ENCODE measurements at regions not wholly inside any gene's neighbourhood (a gene's known extent, or its start where the extent isn't known, plus 50 kb on each side); places are given as distances from the start of the nearest gene placed in this dataset.

DNA sequence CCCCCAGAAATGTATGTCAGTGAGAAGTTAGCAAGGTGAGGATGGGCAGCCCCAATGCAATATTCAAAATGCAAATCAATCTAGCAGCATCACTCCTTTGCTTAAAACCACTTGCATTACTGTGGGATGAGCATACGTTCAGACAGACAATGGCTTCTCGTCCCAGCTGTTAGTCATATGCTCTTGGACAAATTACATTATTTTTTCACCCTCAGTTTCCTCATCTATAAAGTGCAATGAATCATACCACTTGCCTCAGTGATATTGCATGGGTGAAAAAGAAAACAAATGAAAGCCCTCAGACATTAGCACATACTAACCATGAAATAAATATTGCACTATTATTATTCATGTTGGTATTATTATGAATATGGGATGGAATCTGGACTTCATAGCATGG lies 132.3 kb downstream of the C12orf75 start:
- TF ChIP-seq ZBTB7A (IDR thresholded peaks at IDR 0.05; ENCODE audit: low read depth): no peak
- TF ChIP-seq TEAD4 (IDR thresholded peaks at IDR 0.05): no peak
- no peak for TF ChIP-seq TCF12 (IDR thresholded peaks at IDR 0.05; ENCODE audit: low read depth)
- TF ChIP-seq RAD21 (IDR thresholded peaks at IDR 0.05; ENCODE audit: low read depth): no peak
- TF ChIP-seq FOXM1 (IDR thresholded peaks at IDR 0.05; ENCODE audit: borderline replicate concordance, low read depth): no peak
- TF ChIP-seq EP300 (IDR thresholded peaks at IDR 0.05; ENCODE audit: borderline replicate concordance): no peak
- no peak for TF ChIP-seq CREB1 (IDR thresholded peaks at IDR 0.05; ENCODE audit: low read depth)
- TF ChIP-seq, protein P1, sequence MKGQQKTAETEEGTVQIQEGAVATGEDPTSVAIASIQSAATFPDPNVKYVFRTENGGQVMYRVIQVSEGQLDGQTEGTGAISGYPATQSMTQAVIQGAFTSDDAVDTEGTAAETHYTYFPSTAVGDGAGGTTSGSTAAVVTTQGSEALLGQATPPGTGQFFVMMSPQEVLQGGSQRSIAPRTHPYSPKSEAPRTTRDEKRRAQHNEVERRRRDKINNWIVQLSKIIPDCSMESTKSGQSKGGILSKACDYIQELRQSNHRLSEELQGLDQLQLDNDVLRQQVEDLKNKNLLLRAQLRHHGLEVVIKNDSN (IDR thresholded peaks at IDR 0.05): no peak
- TF ChIP-seq CEBPB (IDR thresholded peaks at IDR 0.05): no peak
- TF ChIP-seq EGR1 (IDR thresholded peaks at IDR 0.05): no peak
- TF ChIP-seq, protein P2, sequence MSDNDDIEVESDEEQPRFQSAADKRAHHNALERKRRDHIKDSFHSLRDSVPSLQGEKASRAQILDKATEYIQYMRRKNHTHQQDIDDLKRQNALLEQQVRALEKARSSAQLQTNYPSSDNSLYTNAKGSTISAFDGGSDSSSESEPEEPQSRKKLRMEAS (IDR thresholded peaks at IDR 0.05): no peak
- no peak for TF ChIP-seq NFIC (IDR thresholded peaks at IDR 0.05)

DNA sequence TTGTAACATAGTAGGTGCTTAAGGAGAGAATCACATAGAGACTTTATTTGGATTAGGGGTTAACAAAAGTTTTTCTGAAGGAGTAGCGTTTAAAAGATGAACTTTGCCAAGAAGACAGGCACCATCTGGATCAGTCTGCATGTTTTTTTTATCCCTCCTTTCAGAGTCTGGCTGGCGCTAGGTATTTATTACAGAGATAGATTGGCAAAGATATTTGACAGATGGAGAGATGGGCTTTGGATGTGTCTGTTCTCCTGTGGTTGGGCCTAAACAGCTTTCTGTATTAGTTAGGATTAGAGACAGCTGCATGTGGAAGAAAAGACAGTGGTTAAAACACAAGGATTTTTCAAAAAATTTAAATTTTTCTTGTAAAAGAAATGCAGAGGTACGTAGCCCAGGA lies 133.9 kb downstream of the C12orf75 start:
- TF ChIP-seq CEBPB (IDR thresholded peaks at IDR 0.05) (no peak), NFIC (IDR thresholded peaks at IDR 0.05) (no peak), EP300 (IDR thresholded peaks at IDR 0.05; ENCODE audit: borderline replicate concordance) (no peak), TAF1 (IDR thresholded peaks at IDR 0.05; ENCODE audit: low read depth) (no peak), FOXM1 (IDR thresholded peaks at IDR 0.05; ENCODE audit: borderline replicate concordance, low read depth) (no peak), RAD21 (IDR thresholded peaks at IDR 0.05; ENCODE audit: low read depth) (no peak), TCF12 (IDR thresholded peaks at IDR 0.05; ENCODE audit: low read depth) (no peak), ZBTB7A (IDR thresholded peaks at IDR 0.05; ENCODE audit: low read depth) (no peak)
- TF ChIP-seq, protein P1 (IDR thresholded peaks at IDR 0.05): no peak
- TF ChIP-seq, protein P2 (IDR thresholded peaks at IDR 0.05): no peak

DNA sequence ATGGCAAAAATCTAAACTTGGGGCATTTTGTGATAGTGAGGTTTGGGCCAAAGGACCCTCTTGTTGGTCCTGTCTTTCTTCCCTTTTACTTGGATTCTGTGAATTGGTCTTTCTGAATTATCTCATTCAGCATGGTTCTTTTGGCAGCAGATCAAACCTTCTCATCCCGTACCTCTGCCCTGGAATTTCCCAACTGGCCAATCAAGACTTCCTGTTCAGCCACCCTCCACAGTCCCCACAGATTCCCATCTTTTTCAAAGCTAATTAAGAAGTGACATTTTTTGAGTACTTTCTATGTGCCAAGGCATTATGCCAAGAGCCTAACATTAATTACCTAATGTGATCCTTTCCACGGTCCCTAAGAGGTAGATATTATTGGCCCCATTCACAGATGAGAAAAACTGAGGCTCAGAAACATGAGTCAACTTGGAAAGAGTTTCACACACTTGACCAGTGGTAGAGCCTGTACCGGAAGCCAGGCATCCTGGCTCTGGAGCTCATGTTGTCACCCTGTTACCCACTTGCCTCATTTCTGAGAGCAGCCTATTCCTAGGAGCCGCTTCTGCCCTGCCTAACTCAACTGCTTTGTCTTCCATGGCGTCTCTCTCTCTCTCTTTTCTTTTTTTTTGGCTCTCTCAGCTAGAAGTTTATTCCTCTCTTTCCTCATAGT lies 135.9 kb downstream of the C12orf75 start:
- TF ChIP-seq ZBTB7A (IDR thresholded peaks at IDR 0.05; ENCODE audit: low read depth) (no peak), CREB1 (IDR thresholded peaks at IDR 0.05; ENCODE audit: low read depth) (no peak), NFIC (IDR thresholded peaks at IDR 0.05) (no peak), RAD21 (IDR thresholded peaks at IDR 0.05; ENCODE audit: low read depth) (no peak), YY1 (IDR thresholded peaks at IDR 0.05; ENCODE audit: low read depth) (no peak), EGR1 (IDR thresholded peaks at IDR 0.05) (no peak), EP300 (IDR thresholded peaks at IDR 0.05; ENCODE audit: borderline replicate concordance) (no peak), FOXM1 (IDR thresholded peaks at IDR 0.05; ENCODE audit: borderline replicate concordance, low read depth) (no peak), TCF12 (IDR thresholded peaks at IDR 0.05; ENCODE audit: low read depth) (no peak), TAF1 (IDR thresholded peaks at IDR 0.05; ENCODE audit: low read depth) (no peak), CEBPB (IDR thresholded peaks at IDR 0.05) (no peak)
- TF ChIP-seq, protein P2 (IDR thresholded peaks at IDR 0.05): no peak

DNA sequence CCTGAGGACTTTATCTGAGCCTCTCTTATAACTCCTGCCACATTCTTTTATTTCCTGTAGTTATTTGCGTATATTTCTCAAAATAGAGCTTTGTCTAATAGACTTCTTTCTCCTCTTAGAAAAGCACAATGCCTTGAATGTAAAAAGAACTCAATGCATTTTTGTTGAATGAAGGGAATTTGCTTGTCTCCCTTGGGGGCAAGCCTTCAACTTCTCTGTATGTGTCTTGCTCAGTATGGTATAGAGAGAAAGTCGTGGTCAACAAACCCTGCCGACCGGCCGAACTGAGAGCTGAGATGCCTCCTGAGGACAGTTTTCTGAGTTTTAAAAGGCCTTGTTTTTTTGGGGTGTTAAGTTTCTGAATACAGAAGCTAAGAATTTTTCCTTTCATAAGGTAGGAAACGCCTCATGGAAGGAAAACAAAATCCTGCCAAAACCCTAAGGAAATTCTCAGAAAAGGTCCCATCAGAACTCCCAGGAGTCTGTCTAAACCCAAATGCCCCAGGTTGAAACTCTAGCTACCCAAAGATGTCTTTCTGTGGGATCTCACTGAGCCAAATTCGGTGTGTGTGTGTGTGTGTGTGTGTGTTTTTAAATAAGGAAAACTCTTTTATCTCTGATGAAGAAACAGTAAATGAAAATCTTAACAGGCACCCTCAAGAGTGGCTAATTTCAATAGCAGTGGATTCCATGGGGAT lies 136.6 kb downstream of the C12orf75 start:
- TF ChIP-seq TCF12 (IDR thresholded peaks at IDR 0.05; ENCODE audit: low read depth): no peak
- no peak for TF ChIP-seq ZBTB7A (IDR thresholded peaks at IDR 0.05; ENCODE audit: low read depth)
- TF ChIP-seq EP300 (IDR thresholded peaks at IDR 0.05; ENCODE audit: borderline replicate concordance): no peak
- no peak for TF ChIP-seq CEBPB (IDR thresholded peaks at IDR 0.05)
- TF ChIP-seq TEAD4 (IDR thresholded peaks at IDR 0.05): no peak
- no peak for TF ChIP-seq YY1 (IDR thresholded peaks at IDR 0.05; ENCODE audit: low read depth)
- TF ChIP-seq CREB1 (IDR thresholded peaks at IDR 0.05; ENCODE audit: low read depth): no peak

DNA sequence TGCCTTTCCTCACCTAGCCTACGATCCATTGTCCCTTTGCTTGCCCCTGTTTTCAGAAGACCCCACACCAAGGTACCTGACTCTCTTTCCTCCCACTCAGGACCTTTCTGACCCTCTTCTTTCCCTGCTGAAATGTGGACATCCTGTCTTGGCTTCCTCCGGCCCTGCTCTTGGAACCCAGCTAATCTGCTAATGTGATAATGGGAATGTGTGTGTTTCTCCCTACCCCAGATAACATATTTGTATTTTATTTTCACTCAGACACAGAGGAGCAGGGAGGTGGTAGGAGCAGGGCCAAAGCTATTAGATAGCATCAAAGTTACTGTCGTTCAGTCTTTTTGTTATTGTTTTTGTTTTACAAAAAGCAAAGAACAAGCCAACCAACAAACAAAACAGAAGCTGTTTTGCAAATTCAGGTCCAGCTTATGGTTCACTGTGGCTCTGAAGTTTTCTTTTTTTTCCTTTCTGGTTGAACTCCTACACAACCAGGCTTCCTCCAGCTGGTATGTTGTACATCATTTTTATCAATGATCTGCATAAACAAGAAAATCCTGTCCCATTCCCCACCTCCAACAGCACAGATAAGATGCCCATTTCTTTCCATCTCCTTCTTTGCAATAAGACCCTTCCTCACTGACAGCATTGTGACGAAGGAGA lies 137.3 kb downstream of the C12orf75 start:
- TF ChIP-seq TAF1 (IDR thresholded peaks at IDR 0.05; ENCODE audit: low read depth) (no peak), ZBTB7A (IDR thresholded peaks at IDR 0.05; ENCODE audit: low read depth) (no peak), EP300 (IDR thresholded peaks at IDR 0.05; ENCODE audit: borderline replicate concordance) (no peak), TCF12 (IDR thresholded peaks at IDR 0.05; ENCODE audit: low read depth) (no peak), FOXM1 (IDR thresholded peaks at IDR 0.05; ENCODE audit: borderline replicate concordance, low read depth) (no peak), CREB1 (IDR thresholded peaks at IDR 0.05; ENCODE audit: low read depth) (no peak), YY1 (IDR thresholded peaks at IDR 0.05; ENCODE audit: low read depth) (no peak), CEBPB (IDR thresholded peaks at IDR 0.05) (no peak), EGR1 (IDR thresholded peaks at IDR 0.05) (no peak), NFIC (IDR thresholded peaks at IDR 0.05) (no peak)
- TF ChIP-seq, protein P3, sequence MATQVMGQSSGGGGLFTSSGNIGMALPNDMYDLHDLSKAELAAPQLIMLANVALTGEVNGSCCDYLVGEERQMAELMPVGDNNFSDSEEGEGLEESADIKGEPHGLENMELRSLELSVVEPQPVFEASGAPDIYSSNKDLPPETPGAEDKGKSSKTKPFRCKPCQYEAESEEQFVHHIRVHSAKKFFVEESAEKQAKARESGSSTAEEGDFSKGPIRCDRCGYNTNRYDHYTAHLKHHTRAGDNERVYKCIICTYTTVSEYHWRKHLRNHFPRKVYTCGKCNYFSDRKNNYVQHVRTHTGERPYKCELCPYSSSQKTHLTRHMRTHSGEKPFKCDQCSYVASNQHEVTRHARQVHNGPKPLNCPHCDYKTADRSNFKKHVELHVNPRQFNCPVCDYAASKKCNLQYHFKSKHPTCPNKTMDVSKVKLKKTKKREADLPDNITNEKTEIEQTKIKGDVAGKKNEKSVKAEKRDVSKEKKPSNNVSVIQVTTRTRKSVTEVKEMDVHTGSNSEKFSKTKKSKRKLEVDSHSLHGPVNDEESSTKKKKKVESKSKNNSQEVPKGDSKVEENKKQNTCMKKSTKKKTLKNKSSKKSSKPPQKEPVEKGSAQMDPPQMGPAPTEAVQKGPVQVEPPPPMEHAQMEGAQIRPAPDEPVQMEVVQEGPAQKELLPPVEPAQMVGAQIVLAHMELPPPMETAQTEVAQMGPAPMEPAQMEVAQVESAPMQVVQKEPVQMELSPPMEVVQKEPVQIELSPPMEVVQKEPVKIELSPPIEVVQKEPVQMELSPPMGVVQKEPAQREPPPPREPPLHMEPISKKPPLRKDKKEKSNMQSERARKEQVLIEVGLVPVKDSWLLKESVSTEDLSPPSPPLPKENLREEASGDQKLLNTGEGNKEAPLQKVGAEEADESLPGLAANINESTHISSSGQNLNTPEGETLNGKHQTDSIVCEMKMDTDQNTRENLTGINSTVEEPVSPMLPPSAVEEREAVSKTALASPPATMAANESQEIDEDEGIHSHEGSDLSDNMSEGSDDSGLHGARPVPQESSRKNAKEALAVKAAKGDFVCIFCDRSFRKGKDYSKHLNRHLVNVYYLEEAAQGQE (IDR thresholded peaks at IDR 0.05; ENCODE audit: low read depth): no peak
- TF ChIP-seq, protein P2 (IDR thresholded peaks at IDR 0.05): no peak
- TF ChIP-seq, protein P1 (IDR thresholded peaks at IDR 0.05): no peak
